GM04504 (cell line): ENCODE measurements at regions not wholly inside any gene's neighbourhood (a gene's known extent, or its start where the extent isn't known, plus 50 kb on each side); places are given as distances from the start of the nearest gene placed in this dataset.
"Not testable (repeated sequence)": the region's sequence is repeated elsewhere in the genome, so short reads cannot be mapped to it uniquely, and the experiment has no call there.

ENCODE experiments used
- DNase-seq: peaks from one replicate; pipeline ENCODE4 v3.0.0-alpha.2; 2012; ENCODE audit warnings: low read depth

DNA sequence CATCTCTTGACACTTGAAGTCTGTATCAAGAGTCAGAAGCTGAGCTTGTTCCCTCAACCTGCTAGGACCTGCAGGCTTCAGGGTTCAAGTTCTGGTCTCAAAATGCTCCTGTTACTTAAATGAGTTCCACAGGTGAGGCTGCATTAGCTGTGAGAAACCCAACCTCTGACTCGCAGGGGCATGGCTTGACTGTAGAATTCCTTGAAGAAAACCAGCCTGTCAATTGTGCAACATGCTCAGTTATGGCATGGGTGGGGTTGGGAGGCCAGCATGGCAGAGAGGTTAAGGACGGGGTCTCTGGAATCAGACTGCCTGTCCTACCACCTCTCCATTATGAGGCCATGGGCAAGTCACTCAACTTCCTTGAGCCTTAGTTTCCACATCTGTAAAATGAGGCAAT lies 235.8 kb downstream of the EN1 start:
- no peak for DNase-seq

- DNase-seq = no peak
Measured at GRCh38 chr2:118609138-118609537, 238.3 kb downstream of the EN1 start.

- DNase-seq = no peak
Measured at GRCh38 chr2:118607641-118608040, 239.8 kb downstream of the EN1 start.

- DNase-seq = no peak
Measured at GRCh38 chr2:118604811-118605210, 242.6 kb downstream of the EN1 start.

DNA sequence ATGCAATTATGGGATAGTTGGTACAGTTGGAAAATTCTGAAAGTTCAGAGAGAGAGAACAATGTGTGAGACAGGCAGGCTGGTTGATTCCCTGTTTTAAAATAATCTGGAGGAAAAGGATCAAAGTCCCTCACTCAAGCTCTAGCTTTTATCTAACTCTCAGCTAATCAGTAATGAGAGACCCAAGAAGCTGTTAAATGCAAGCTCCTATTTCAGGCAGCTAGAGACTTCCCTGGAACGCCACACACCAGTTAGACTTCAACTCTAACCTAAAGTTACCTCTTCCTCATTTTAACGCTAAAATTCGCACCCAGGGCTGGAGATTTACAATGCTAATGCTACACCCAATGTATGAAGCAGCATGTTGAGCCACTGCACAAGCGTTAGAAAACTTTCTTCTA lies 243.1 kb downstream of the EN1 start:
- no peak for DNase-seq

GRCh38 chr2:118599141-118599540 lies 248.3 kb downstream of the EN1 start:
- no peak for DNase-seq

DNA sequence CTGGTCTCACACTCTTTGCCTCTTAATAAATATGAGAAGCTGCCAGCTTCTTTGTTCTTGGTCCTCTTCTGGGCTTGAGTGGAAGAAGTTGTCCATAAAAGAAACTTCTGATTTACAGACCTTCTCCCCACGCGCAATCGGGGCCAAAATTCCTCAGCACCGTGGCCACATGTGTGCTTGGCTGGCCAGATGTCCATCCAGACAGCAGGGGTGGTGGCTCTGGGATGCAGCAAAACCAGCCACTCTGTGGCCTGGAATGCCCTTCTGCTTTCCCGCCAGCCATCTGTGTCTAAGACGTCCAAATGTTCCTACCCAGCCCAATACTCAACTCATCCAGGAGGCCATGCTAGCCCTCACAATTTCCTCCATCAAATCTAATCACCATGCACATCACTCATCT lies 250.8 kb downstream of the EN1 start:
- DNase-seq = no peak

DNA sequence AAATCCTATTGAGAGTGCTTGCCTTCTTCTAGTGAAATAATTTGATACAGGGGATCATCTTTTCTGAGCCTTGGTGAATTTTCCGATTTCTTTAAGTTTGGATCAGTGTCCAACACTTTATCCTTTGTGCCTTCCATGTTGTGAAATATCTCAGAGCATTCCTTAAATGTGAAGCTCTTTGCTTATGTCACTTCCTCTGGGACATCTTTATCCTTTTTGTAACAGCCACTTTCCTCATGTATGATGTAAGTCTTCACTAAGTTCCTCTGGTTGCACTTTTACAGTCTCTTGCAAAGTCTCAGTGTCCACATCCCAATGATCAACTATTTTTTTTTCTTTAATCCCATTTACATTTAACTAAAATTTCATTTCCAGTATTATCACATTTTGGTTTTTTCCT lies 254.2 kb downstream of the EN1 start:
- DNase-seq = no peak

- DNase-seq = no peak
Measured at GRCh38 chr2:118591223-118591622, 256.2 kb downstream of the EN1 start.

DNA sequence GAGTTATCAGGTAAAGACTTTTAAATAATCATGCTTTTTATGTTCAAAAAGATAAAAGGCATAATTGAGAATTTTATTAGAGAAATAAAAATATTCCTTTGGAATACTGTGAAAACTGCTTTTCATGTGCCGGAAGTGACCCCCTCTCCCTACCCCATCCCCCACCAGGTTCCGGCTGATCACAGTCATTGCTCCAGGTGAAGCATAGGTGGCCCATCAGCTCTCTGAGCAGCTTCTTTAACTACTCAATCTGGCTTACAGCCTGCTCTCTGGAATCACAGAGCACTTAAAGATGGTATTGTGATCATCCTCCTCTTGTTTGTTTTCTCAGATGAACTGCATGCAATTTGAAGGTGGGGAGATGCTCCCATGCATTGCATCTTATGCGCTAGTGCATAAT lies 257.7 kb downstream of the EN1 start:
- no peak for DNase-seq

DNA sequence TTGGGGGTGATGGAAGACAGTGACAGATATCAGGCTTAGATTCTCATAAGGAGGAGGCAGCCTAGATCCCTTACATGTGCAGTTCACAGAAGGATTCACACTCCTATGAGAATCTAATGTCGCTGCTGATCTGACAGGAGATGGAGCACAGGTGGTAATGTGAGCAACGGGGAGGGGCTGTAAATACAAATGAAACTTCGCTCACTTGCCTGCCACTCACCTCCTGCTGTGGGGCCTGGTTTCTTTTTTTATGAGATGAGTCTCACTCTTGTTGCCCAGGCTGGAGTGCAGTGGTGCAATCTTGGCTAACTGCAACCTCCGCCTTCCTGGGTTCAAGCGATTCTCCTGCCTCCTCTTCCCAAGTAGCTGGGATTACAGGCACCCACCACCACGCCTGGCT lies 258.6 kb downstream of the EN1 start:
- no peak for DNase-seq

DNA sequence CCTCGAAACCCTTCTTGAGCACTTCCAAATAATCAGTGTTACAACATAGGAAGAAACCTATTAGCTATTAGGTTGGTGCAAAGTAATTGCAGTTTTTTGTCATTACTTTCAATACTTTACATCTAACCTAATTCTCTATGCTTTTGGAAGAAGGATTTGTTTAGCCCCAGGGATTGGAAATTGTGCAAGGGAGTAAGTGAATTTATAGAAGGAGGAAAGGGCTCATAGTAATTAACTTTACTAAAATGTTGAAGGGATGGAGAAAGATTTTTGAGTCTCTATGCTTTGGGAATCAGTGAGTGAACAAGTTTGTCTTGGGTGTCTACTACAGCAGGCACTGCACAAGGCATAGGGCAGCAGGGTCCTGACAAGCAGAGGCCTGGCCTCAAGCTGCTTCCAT lies 261.1 kb downstream of the EN1 start:
- DNase-seq = no peak

GRCh38 chr2:118584877-118585276 lies 262.6 kb downstream of the EN1 start:
- DNase-seq = no peak

DNA sequence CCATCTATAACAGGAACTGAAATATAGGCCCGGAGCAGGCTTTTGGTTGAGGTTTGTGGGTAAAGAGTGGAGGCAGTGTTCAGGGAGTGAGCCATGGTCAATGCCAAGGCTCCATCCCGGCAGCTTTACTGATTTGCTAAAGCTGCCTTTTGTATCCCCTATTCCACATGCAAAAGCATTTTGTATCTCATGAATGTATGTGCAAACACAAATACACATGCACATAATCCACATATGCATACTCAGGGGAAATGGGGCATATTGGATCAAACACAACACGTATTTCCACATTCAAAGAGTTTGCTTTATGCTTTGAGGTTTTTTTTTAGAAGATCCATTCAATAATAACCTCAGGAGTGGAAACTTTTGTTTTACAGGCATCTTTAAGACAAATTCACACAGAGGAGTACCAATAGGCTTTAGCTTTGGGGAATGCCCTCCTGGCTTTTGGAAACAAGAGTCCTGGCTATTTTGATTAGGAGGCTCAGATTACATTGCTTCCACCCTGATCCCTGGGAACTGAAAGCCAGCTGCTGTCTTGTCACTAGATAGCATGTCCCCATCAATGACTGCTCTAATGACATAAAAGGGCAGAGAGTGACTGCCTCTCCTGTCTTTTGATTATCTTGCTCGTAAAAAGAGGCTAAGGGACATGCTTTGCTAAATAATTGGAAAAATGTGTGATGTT lies 263.2 kb downstream of the EN1 start:
- DNase-seq = no peak

DNA sequence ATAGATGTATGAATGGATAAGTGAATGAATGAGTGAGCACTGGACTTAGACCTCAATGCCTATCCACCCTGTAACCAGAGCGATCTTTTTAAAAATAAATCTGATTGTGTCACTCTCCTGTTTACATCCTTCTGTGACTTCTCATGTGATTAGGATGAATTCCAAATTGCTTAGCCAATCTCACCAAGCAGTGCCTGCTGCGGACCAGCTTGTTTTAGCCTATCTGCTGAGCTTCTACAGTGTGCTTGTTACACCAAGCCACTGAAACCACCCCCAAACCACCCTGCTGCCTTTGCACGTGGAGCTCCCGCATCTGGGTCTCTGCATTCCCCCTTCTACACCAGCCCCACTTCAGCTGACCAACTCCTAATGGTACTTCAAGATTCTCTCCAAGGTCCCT lies 265.4 kb downstream of the EN1 start:
- no peak for DNase-seq

- DNase-seq = no peak
Measured at GRCh38 chr2:118580651-118581050, 266.8 kb downstream of the EN1 start.

GRCh38 chr2:118580107-118580506 lies 267.3 kb downstream of the EN1 start:
- no peak for DNase-seq

DNA sequence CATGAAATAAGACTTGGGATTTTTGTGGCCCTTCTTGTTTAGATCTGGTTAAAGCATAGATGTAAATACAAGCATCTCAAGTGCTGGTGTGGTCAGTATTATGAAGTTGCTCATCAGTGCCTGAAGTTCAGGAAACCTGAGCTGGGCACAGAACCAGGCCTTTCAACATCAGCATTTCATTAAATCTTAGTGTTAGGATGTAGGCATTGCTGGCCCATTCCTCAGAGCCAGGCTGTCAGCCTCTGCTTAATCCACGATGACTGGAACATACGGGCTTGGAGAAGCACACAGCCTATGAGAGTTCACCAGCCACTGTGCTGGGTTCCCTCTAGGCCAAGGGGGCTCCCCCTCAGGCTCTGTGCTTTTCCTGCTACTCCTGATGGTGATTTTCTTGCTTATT lies 270.2 kb downstream of the EN1 start:
- DNase-seq = no peak

DNA sequence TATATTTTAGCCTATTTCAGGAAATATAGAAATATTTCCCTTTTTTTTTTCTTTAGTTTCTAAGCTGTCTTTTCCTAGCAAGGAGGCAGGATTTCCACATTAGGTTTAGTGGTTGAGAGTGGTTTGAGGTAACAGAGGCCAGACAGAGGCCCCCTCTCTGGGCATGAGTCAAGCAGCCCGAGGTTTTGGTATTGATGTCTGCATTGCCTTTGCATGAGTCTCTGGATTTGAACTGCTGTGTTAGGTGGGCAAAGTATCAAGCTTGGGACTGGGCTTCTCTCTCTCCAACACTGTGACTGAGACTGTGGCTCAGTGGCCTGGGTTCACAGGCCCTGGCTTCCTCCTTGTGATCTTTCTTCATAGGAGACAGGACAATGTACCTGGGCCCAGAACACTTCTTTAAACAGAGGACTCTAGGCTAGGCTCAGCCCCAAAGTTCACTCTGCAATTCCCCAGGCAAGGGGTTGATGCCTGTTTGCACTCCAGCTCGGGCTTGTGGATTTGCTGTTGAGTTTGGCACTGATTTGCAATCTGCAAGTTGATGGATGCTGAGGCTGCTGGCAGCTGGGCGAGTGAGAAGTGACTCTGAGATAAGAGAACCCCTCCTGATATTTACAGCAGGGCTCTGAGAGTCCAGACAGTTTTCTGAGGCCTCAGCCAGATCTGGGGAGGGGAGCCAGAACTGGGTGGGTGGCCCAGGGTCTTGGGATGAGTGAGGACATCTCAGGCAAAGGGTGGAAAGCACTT lies 271.2 kb downstream of the EN1 start:
- no peak for DNase-seq

DNA sequence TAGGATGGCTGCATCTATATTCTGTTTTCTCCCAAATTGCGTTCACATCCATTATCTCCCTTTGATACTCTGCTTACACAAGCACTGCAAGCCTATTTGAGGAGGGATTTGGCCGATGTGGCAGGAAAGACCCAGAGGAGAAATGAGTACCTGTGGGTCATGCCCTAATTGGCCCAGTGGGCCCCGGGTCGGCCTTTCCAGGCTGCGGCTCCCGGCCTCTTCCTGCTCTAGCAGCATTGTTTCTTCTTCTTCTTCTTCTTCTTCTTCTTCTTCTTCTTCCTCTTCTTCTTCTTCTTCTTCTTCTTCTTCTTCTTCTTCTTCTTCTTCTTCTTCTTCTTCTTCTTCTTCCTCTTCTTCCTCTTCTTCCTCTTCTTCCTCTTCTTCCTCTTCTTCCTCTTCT lies 275.1 kb downstream of the EN1 start:
- not testable (repeated sequence) for DNase-seq

DNA sequence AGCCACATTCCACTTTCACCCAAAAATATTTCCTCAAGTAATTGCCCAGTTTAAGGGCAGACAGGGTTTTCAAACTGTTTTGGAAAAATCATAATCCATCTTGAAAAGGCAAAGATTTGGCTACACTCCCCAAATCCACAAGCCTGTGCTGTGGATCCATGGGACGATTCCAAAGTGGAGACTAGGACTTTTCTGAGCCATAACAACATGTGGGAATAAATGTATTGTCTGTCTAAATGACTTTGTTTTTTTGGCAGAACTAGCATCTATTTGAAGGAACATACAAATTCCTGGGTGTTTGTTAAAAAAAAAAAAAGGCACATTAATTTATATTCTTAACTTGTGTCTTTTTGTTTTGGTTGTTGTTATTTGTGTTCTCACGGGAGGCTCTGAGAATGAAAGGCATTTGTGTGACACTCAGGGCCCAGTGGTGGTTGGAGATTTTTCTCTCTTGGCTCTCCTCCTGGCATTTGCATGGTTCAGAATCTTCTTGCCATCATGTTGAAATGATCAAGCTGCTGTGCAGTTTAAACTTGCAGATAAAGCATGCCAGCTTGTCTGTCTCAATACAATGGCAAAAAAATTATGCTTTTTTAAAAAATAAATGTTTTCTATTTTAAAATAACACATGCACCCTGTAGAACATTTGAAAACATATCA lies 277.4 kb downstream of the EN1 start:
- no peak for DNase-seq

DNA sequence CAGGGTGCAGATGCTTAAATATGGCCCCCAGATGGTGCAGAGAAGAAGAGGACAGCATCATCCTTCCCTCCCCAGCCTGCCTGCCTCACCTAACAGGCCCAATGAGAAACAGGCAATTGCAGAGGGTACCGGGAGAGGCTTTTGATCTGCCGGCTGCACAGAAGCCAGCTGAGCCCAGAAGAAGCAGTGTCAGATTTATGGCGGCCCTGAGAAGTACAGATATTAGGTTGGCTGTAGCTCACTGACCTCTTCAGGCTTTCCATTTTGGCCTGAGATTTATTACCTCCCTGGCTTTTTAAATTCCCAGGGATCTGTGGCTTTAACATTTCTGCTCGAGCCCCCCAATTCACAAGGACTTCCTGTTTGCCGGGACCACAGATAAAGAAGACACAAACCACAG lies 278.7 kb downstream of the EN1 start:
- no peak for DNase-seq

GRCh38 chr2:118565786-118566540 lies 281.5 kb downstream of the EN1 start:
- DNase-seq = no peak
